ENCODE measurements at regions not wholly inside any gene's neighbourhood (a gene's known extent, or its start where the extent isn't known, plus 50 kb on each side); places are given as distances from the start of the nearest gene placed in this dataset.

GRCh38 chr4:156690572-156690971 is 281.0 kb downstream of the PDGFC start:
- no peak for ATAC-seq
- Histone ChIP-seq H3K9ac (ENCODE audit: low read length) (no peak overlapping the region), H3K36me3 (ENCODE audit: control insufficient read depth in 1 of 2, insufficient read depth in 2 of 2, low read length in 2 of 2) (no peaks in the 10 kb centered on the region), H3K4me3 (replicated peaks in 1 of 2; ENCODE audit: low read depth in 1 of 2, low read length in 2 of 2) (no peak overlapping the region), H3K9me2 (ENCODE audit: insufficient read depth) (no peaks in the 10 kb centered on the region), H3K27me3 (ENCODE audit: insufficient read depth, low read length) (no peaks in the 10 kb centered on the region), H3K9me3 (ENCODE audit: control insufficient read depth in 1 of 2, insufficient read depth in 1 of 2, low read depth in 1 of 2, low read length in 2 of 2) (no peaks in the 10 kb centered on the region), H3K4me2 (ENCODE audit: low read length) (no peak overlapping the region), H2AFZ (ENCODE audit: low read depth, low read length, poor library complexity, severe bottlenecking) (no peak overlapping the region), H4K20me1 (ENCODE audit: insufficient read depth) (no peaks in the 10 kb centered on the region), H3K27ac (ENCODE audit: low read depth, low read length) (no peak overlapping the region), H3K79me2 (ENCODE audit: insufficient read depth, low read length) (no peaks in the 10 kb centered on the region), H3K4me1 (ENCODE audit: control insufficient read depth in 1 of 2, insufficient read depth in 2 of 2, low read length in 2 of 2) (no peaks in the 10 kb centered on the region)
- ChIA-PET CTCF (no interaction called here), RAD21 (ENCODE audit: low non-redundant PET in 1 of 2, low total read pairs in 2 of 2, uncharacterized antibody in 2 of 2, unreplicated experiment in 2 of 2) (no interaction called here), POLR2A (no interaction called here)
- DNase-seq (ENCODE audit: low read depth, low spot score) = no peak
- intact Hi-C loops (cut with micrococcal nuclease) = loop anchor here (5.0 kb wide), 1 partner anchor 277 kb away; no protein-coding TSS in a partner anchor
- no TSS peak for BruUV-seq (replicated peaks)
- TF ChIP-seq ATF3 (IDR thresholded peaks at IDR 0.05) = no peak
- TF ChIP-seq YY1 (IDR thresholded peaks at IDR 0.05; ENCODE audit: extremely low read depth, insufficient replicate concordance, low read depth, low read length) = no peak
- TF ChIP-seq RAD21 (IDR thresholded peaks at IDR 0.05; ENCODE audit: low read depth) = no peak
- no peak for TF ChIP-seq REST (IDR thresholded peaks at IDR 0.05; ENCODE audit: low read depth)
- TF ChIP-seq SRF (IDR thresholded peaks at IDR 0.05; ENCODE audit: low read depth) = no peak
- TF ChIP-seq, protein P1, sequence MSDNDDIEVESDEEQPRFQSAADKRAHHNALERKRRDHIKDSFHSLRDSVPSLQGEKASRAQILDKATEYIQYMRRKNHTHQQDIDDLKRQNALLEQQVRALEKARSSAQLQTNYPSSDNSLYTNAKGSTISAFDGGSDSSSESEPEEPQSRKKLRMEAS (IDR thresholded peaks at IDR 0.05) = no peak
- TF ChIP-seq EZH2phosphoT487 (IDR thresholded peaks at IDR 0.05; ENCODE audit: borderline replicate concordance) = no peak
- no peak for TF ChIP-seq JUND (IDR thresholded peaks at IDR 0.05)
- no peak for TF ChIP-seq SIN3A (IDR thresholded peaks at IDR 0.05; ENCODE audit: low read depth)
- no peak for TF ChIP-seq POLR2A (IDR thresholded peaks at IDR 0.05; ENCODE audit: borderline replicate concordance, extremely low read depth, insufficient read depth, insufficient read length)
- no peak for TF ChIP-seq ELF1 (IDR thresholded peaks at IDR 0.05; ENCODE audit: borderline replicate concordance, low read depth)
- no peak for TF ChIP-seq POLR2AphosphoS5 (IDR thresholded peaks at IDR 0.05; ENCODE audit: low read depth, low read length)
- TF ChIP-seq, protein P2, sequence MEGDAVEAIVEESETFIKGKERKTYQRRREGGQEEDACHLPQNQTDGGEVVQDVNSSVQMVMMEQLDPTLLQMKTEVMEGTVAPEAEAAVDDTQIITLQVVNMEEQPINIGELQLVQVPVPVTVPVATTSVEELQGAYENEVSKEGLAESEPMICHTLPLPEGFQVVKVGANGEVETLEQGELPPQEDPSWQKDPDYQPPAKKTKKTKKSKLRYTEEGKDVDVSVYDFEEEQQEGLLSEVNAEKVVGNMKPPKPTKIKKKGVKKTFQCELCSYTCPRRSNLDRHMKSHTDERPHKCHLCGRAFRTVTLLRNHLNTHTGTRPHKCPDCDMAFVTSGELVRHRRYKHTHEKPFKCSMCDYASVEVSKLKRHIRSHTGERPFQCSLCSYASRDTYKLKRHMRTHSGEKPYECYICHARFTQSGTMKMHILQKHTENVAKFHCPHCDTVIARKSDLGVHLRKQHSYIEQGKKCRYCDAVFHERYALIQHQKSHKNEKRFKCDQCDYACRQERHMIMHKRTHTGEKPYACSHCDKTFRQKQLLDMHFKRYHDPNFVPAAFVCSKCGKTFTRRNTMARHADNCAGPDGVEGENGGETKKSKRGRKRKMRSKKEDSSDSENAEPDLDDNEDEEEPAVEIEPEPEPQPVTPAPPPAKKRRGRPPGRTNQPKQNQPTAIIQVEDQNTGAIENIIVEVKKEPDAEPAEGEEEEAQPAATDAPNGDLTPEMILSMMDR (IDR thresholded peaks at IDR 0.05 in 2 of 3, conservative IDR thresholded peaks at IDR 0.05 in 1 of 3; ENCODE audit: borderline replicate concordance in 1 of 3, insufficient read depth in 1 of 3, low read depth in 2 of 3, low read length in 2 of 3) = no peak
- TF ChIP-seq, protein P3, sequence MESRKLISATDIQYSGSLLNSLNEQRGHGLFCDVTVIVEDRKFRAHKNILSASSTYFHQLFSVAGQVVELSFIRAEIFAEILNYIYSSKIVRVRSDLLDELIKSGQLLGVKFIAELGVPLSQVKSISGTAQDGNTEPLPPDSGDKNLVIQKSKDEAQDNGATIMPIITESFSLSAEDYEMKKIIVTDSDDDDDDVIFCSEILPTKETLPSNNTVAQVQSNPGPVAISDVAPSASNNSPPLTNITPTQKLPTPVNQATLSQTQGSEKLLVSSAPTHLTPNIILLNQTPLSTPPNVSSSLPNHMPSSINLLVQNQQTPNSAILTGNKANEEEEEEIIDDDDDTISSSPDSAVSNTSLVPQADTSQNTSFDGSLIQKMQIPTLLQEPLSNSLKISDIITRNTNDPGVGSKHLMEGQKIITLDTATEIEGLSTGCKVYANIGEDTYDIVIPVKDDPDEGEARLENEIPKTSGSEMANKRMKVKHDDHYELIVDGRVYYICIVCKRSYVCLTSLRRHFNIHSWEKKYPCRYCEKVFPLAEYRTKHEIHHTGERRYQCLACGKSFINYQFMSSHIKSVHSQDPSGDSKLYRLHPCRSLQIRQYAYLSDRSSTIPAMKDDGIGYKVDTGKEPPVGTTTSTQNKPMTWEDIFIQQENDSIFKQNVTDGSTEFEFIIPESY (IDR thresholded peaks at IDR 0.05; ENCODE audit: extremely low read depth, insufficient replicate concordance, low read length) = no peak
- TF ChIP-seq SP1 (IDR thresholded peaks at IDR 0.05; ENCODE audit: low read depth) = no peak

Data from HCT116 (cell line).